Omental fat pad (tissue), 3 donors: ENCODE measurements at regions not wholly inside any gene's neighbourhood (a gene's known extent, or its start where the extent isn't known, plus 50 kb on each side); places are given as distances from the start of the nearest gene placed in this dataset.

Source experiments
- ATAC-seq: fragments of 150-250 bp; one replicate; pipeline ENCODE4 v1.9.1; 2016; ENCODE audit warnings: mild to moderate bottlenecking, moderate library complexity; ENCODE audit not compliant: low FRiP score
- DNase-seq: peaks from one replicate; pipeline ENCODE4 v3.0.0-alpha.2; 2019; ENCODE audit warnings: low spot score
- TF ChIP-seq, protein P1 (sequence below), 3 donors: fragments of 450-650 bp; IDR thresholded peaks; one replicate each; pipeline ENCODE4 v1.5.1; 2016 to 2017; ENCODE audit warnings: antibody characterized with exemption in 3 of 3, mild to moderate bottlenecking in 3 of 3, moderate library complexity in 2 of 3

DNA sequence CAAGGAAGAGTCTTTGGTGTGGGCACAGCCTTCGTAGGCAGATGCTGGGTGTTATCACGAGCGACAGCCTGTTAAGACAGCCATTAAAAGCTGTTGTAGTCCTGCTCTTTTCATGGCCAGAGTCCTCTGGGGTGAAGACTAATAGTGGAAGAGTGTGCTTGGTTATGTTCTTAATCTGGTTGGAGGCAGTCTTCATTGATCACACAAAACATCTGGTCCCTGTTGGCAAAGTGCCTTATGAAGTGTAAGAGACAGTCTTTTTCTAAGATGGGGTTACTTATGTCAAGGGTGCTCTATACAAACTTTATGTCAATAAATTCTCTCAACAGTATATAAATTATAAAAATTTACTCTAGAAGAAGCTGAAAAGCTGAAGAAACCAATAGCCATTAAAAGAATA, 280.4 kb downstream of the CAAP1 start:
- DNase-seq, result no peak
- TF ChIP-seq, protein P1, sequence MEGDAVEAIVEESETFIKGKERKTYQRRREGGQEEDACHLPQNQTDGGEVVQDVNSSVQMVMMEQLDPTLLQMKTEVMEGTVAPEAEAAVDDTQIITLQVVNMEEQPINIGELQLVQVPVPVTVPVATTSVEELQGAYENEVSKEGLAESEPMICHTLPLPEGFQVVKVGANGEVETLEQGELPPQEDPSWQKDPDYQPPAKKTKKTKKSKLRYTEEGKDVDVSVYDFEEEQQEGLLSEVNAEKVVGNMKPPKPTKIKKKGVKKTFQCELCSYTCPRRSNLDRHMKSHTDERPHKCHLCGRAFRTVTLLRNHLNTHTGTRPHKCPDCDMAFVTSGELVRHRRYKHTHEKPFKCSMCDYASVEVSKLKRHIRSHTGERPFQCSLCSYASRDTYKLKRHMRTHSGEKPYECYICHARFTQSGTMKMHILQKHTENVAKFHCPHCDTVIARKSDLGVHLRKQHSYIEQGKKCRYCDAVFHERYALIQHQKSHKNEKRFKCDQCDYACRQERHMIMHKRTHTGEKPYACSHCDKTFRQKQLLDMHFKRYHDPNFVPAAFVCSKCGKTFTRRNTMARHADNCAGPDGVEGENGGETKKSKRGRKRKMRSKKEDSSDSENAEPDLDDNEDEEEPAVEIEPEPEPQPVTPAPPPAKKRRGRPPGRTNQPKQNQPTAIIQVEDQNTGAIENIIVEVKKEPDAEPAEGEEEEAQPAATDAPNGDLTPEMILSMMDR (IDR thresholded peaks at IDR 0.05), result no peak
- no peak for ATAC-seq

DNA sequence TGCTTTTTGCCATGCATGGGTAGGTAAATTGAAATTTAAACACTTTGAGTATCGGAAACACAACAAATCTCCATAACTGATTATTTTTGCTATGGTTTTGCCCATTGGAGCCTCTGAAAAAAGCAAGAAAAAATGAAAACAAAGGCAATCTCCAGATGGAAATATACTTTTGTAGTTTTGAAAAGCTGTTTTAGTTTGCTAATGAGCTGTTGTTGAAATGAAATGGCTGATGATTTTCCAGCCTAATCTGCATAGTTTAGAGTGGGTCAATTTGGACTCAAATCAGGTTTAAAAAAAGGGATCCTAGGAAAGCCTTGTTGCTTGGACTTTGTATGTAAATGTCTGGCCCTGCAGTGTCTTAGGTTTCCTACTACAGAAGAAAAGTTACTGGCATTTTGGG, 285.8 kb downstream of the CAAP1 start:
- TF ChIP-seq, protein P1 (IDR thresholded peaks at IDR 0.05), result no peak
- DNase-seq, result no peak
- no peak for ATAC-seq

DNA sequence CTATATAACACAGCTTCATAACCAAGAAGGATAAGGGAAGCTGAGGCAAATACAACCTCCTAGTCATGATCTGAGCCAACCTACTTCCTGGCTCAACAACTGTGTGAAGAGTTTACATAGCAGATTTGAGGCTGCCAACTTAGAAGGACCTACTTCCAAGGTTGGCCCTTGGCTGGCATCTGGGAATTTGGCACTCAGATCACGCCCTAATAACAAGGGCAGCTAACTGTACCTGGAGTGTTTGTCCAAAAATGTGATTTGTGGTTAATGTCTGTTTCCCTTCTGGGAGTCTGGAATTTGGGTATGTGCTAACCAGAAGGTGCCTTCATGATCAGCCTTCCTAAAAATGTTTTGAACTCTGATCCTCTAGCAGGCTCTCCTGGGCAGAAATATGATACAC, 287.2 kb downstream of the CAAP1 start:
- no peak for DNase-seq
- no peak for ATAC-seq
- TF ChIP-seq, protein P1 (IDR thresholded peaks at IDR 0.05), result no peak

DNA sequence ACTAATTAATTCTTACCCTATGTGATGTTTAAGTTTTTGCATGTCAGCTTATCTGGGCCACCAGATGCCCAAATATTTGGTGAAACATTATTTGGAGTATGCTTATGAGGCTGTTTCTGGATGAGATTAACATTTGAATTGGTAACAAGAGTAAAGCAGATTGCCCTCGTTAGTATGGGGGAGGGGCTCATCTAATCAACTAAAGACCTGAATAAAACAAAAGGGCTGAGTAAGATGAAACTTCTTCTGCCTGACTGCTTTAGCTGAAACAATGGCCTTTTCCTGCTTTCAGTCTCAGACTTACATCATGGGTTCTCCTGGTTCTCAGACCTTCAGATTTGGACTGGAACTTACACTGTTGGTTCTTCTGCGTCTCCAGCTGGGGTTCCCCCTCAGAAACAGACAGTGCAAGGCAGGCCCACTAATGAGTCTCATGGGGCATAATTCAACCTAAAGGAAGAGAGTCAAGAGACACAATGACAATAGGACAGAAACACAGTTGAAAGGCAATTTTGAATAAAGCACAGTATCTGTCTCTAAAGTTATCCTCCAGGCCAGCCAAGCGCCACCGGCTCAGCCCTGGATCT, 288.4 kb downstream of the CAAP1 start:
- TF ChIP-seq, protein P1 (IDR thresholded peaks at IDR 0.05), result no peak
- DNase-seq (no peak), ATAC-seq (no peak)

DNA sequence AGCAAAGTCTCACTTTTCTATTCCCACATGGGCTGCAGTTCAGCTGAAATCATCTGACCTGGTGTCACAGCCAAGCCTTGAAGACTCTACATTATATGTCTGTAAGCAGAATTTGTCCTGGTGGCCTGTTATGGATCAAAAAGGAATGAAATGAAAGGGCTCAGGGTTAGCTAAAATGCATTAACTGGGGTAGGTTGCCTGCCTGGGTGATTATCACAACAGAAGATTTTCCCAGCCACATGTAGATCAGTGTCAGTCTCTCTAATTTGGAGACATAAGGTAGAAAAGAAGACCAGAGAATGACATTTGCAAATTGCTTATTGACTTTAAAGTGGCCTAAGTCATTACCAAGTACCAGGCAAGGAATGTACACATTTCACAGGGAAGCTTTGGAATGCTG, 289.0 kb downstream of the CAAP1 start:
- TF ChIP-seq, protein P1 (IDR thresholded peaks at IDR 0.05), result no peak
- DNase-seq (no peak), ATAC-seq (no peak)

DNA sequence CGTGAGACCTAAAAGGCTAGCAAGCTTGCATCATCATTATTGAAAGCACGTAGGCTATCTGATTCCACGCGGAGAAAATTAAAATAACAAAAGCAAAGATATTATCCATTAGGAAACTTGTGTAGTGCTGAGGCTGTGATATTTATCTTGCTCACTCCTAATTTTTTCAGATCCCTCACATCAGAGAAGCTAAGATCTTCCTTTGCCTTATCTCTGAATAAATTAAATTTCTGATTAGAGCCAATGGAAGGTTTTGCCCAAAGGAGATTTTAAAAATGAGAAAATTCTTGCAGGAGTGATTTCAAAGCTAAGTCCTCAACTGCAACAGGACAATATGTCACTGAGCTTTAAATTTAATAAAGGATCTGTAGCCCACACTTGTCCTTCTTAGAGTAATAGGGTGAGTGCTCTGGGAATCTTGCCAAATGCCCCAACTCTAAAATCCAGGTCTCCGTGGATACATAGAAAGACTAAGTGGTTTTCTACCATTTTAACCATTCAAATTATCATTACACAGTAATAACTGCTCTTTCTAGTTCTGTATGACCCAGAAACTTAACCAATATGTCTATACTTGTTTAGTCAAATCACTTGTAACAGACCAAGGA, 295.0 kb downstream of the CAAP1 start:
- DNase-seq (no peak), ATAC-seq (no peak)
- TF ChIP-seq, protein P1 (IDR thresholded peaks at IDR 0.05), result no peak

DNA sequence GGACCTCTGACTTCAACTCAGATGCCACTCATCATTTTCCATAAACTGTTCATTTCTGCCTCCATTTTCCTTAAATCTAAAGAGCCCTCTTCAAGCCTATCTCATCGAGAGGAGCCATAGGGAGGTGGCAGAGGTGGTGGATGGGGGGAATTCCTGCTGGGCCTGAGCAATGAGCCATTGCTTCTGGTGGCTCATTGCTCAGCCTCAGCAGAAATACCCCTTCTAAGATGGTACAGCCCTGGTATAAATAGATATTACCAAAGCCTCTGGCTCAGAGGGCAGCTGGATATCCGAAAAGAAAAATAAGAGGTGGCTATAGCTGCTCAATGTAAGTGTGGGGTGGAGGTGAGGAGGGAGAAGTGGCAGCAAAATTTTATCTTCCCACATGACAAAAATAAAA, 313.5 kb downstream of the CAAP1 start:
- DNase-seq, result no peak
- no peak for ATAC-seq
- TF ChIP-seq, protein P1 (IDR thresholded peaks at IDR 0.05), result no peak
